ENCODE measurements at regions not wholly inside any gene's neighbourhood (a gene's known extent, or its start where the extent isn't known, plus 50 kb on each side); places are given as distances from the start of the nearest gene placed in this dataset.

GRCh38 chr9:79945495-79945894, 373.7 kb downstream of the TLE4 start (continued):
- no peak for TF ChIP-seq EP300 (IDR thresholded peaks at IDR 0.05; ENCODE audit: low read depth in 2 of 2, low read length in 2 of 2)
- TF ChIP-seq EP300 (CRISPR knock-in tag; IDR thresholded peaks at IDR 0.05; ENCODE audit: borderline replicate concordance), result no peak
- TF ChIP-seq ZNF513 (CRISPR knock-in tag; conservative IDR thresholded peaks at IDR 0.05), result no peak
- TF ChIP-seq HOXA5 (CRISPR knock-in tag; IDR thresholded peaks at IDR 0.05), result no peak
- no peak for TF ChIP-seq KLF9 (CRISPR knock-in tag; IDR thresholded peaks at IDR 0.05; ENCODE audit: low read depth)

GRCh38 chr9:79945016-79945415, 373.3 kb downstream of the TLE4 start:
- no peaks in the 10 kb centered on the region for H3K79me2 ChIP-seq (ENCODE audit: insufficient read depth, low read length)
- FAIRE-seq, result no peak
- no peak overlapping the region for H3K9ac ChIP-seq (ENCODE audit: insufficient read depth, low read depth, low read length)
- no peak overlapping the region for H3K27ac ChIP-seq (ENCODE audit: extremely low read length, insufficient read depth, low read length)
- H3K4me2 ChIP-seq (ENCODE audit: low read depth, low read length), result no peak overlapping the region
- no peaks in the 10 kb centered on the region for H3K27me3 ChIP-seq (ENCODE audit: control insufficient read depth in 1 of 2, insufficient read depth in 2 of 2, low read length in 2 of 2)
- ChIA-PET POLR2A (no interaction called here), CTCF (ENCODE audit: low intra/inter-chr PET ratio, low total read pairs) (no interaction called here)
- no peaks in the 10 kb centered on the region for H3K36me3 ChIP-seq (replicated peaks in 1 of 2; ENCODE audit: control insufficient read depth in 1 of 2, insufficient read depth in 2 of 2, low read length in 2 of 2)
- in situ Hi-C loops (cut with HindIII; ENCODE audit: extremely low pct_ligation_motif_present, low pct_unique_long_range_greater_than_20kb) (no loop called here), intact Hi-C loops (cut with micrococcal nuclease; ENCODE audit: unreplicated experiment) (no loop called here)
- no TSS peak for BruUV-seq (replicated peaks)
- WGBS (ENCODE audit: low lambda C conversion rate), result 8% methylated on average over 1 of the region's 1 CpG
- no peaks in the 10 kb centered on the region for H3K4me1 ChIP-seq (ENCODE audit: insufficient read depth, low read length)
- no peak for ATAC-seq
- no peak for DNase-seq (ENCODE audit: low spot score)
- TF ChIP-seq KAT7 (CRISPR knock-in tag; IDR thresholded peaks at IDR 0.05; ENCODE audit: borderline replicate concordance) (no peak), POGK (CRISPR knock-in tag; conservative IDR thresholded peaks at IDR 0.05) (no peak), MEF2D (CRISPR knock-in tag; IDR thresholded peaks at IDR 0.05) (no peak), ZNF576 (CRISPR knock-in tag; IDR thresholded peaks at IDR 0.05) (no peak), NKX3-1 (CRISPR knock-in tag; IDR thresholded peaks at IDR 0.05) (no peak), ZUFSP (CRISPR knock-in tag; IDR thresholded peaks at IDR 0.05; ENCODE audit: borderline replicate concordance) (no peak), ZNF672 (CRISPR knock-in tag; IDR thresholded peaks at IDR 0.05) (no peak), ISL2 (CRISPR knock-in tag; IDR thresholded peaks at IDR 0.05) (no peak), ARID3A (IDR thresholded peaks at IDR 0.05; ENCODE audit: low read depth, low read length) (no peak), NRL (CRISPR knock-in tag; IDR thresholded peaks at IDR 0.05; ENCODE audit: borderline replicate concordance) (no peak), NR0B2 (CRISPR knock-in tag; IDR thresholded peaks at IDR 0.05) (no peak), ZNF296 (CRISPR knock-in tag; conservative IDR thresholded peaks at IDR 0.05) (no peak), ZNF484 (CRISPR knock-in tag; IDR thresholded peaks at IDR 0.05; ENCODE audit: borderline replicate concordance, low read depth) (no peak)
- H3K4me3 ChIP-seq (replicated peaks in 1 of 3; ENCODE audit: insufficient read depth in 1 of 3, low read depth in 2 of 3, low read length in 3 of 3), result no peak overlapping the region
- no peaks in the 10 kb centered on the region for H4K20me1 ChIP-seq (ENCODE audit: insufficient read depth, low read length)
- H2AFZ ChIP-seq (ENCODE audit: low read length), result no peak overlapping the region
- H3K9me3 ChIP-seq (ENCODE audit: low read length), result peaks cover 15% of the 10 kb centered on the region
